ENCODE measurements at regions not wholly inside any gene's neighbourhood (a gene's known extent, or its start where the extent isn't known, plus 50 kb on each side); places are given as distances from the start of the nearest gene placed in this dataset.
"Not testable (repeated sequence)": the region's sequence is repeated elsewhere in the genome, so short reads cannot be mapped to it uniquely, and the experiment has no call there.

- ChIA-PET CTCF (no interaction called here), POLR2A (no interaction called here)
- intact Hi-C loops (cut with micrococcal nuclease): no loop called here
- Mint-ChIP-seq H3K4me1 (no peaks in the 10 kb centered on the region), H3K4me3 (no peak overlapping the region), H3K9me3 (no peaks in the 10 kb centered on the region), H3K36me3 (ENCODE audit: low read depth) (no peaks in the 10 kb centered on the region), H3K27me3 (no peaks in the 10 kb centered on the region), H3K27ac (no peak overlapping the region)
- ATAC-seq (ENCODE audit: low read depth) (no peak), DNase-seq (no peak)
- no peak for TF ChIP-seq CTCF (IDR thresholded peaks at IDR 0.05)
Measured at GRCh38 chr2:7867867-7868266, 814.0 kb upstream of the ID2 start.

GRCh38 chr2:7868836-7869235, 813.0 kb upstream of the ID2 start:
- CTCF ChIA-PET: no interaction called here
- no peaks in the 10 kb centered on the region for H3K36me3 Mint-ChIP-seq (ENCODE audit: low read depth)
- no peaks in the 10 kb centered on the region for H3K4me1 Mint-ChIP-seq
- TF ChIP-seq CTCF (IDR thresholded peaks at IDR 0.05): no peak
- no peak overlapping the region for H3K4me3 Mint-ChIP-seq
- DNase-seq (no peak), ATAC-seq (ENCODE audit: low read depth) (no peak)
- H3K9me3 Mint-ChIP-seq: no peaks in the 10 kb centered on the region
- POLR2A ChIA-PET: no interaction called here
- no peaks in the 10 kb centered on the region for H3K27me3 Mint-ChIP-seq
- H3K27ac Mint-ChIP-seq: no peak overlapping the region
- intact Hi-C loops (cut with micrococcal nuclease): no loop called here

GRCh38 chr2:7876445-7876844, 805.4 kb upstream of the ID2 start:
- H3K4me1 Mint-ChIP-seq; intact Hi-C loops (cut with micrococcal nuclease); CTCF ChIA-PET; H3K27me3 Mint-ChIP-seq; H3K36me3 Mint-ChIP-seq (ENCODE audit: low read depth); H3K27ac Mint-ChIP-seq; POLR2A ChIA-PET; H3K9me3 Mint-ChIP-seq; ATAC-seq (ENCODE audit: low read depth); DNase-seq; H3K4me3 Mint-ChIP-seq: not testable (repeated sequence)

- H3K4me3 Mint-ChIP-seq; H3K27ac Mint-ChIP-seq; ATAC-seq (ENCODE audit: low read depth); POLR2A ChIA-PET; intact Hi-C loops (cut with micrococcal nuclease); H3K36me3 Mint-ChIP-seq (ENCODE audit: low read depth); DNase-seq; H3K4me1 Mint-ChIP-seq; H3K27me3 Mint-ChIP-seq; CTCF ChIA-PET; H3K9me3 Mint-ChIP-seq: not testable (repeated sequence)
Measured at GRCh38 chr2:7878266-7878665, 803.6 kb upstream of the ID2 start.

GRCh38 chr2:7878786-7879482, 802.9 kb upstream of the ID2 start:
- Mint-ChIP-seq H3K27ac (no peak overlapping the region), H3K36me3 (ENCODE audit: low read depth) (no peaks in the 10 kb centered on the region), H3K4me3 (no peak overlapping the region), H3K4me1 (no peaks in the 10 kb centered on the region), H3K27me3 (peaks cover 9% of the 10 kb centered on the region), H3K9me3 (no peaks in the 10 kb centered on the region)
- no peak for TF ChIP-seq CTCF (IDR thresholded peaks at IDR 0.05)
- intact Hi-C loops (cut with micrococcal nuclease): no loop called here
- ChIA-PET POLR2A (interaction anchor here (0.5 kb wide), 1 partner anchor 530 kb away, joined by 7 read pairs; no protein-coding TSS in a partner anchor), CTCF (no interaction called here)
- ATAC-seq (ENCODE audit: low read depth) (no peak), DNase-seq (no peak)

GRCh38 chr2:7879483-7879835, 802.4 kb upstream of the ID2 start:
- Mint-ChIP-seq H3K4me3 (no peak overlapping the region), H3K4me1 (no peaks in the 10 kb centered on the region), H3K27me3 (peaks cover 9% of the 10 kb centered on the region), H3K9me3 (no peaks in the 10 kb centered on the region), H3K27ac (no peak overlapping the region), H3K36me3 (ENCODE audit: low read depth) (no peaks in the 10 kb centered on the region)
- ATAC-seq (ENCODE audit: low read depth): no peak
- intact Hi-C loops (cut with micrococcal nuclease): no loop called here
- no peak for TF ChIP-seq CTCF (IDR thresholded peaks at IDR 0.05)
- ChIA-PET POLR2A (interaction anchor here (0.5 kb wide), 1 partner anchor 529 kb away, joined by 7 read pairs; no protein-coding TSS in a partner anchor), CTCF (no interaction called here)
- DNase-seq: no peak

Measured in activated B cell treated with CpG ODN at 0.5 μM for 24 hours (primary cell).